NCI-H2029 (cell line): ENCODE measurements at regions not wholly inside any gene's neighbourhood (a gene's known extent, or its start where the extent isn't known, plus 50 kb on each side); places are given as distances from the start of the nearest gene placed in this dataset.
A peak's percentile ranks its signal among the peaks of the same experiment; 100 is the strongest.

Experiments used
- DNase-seq: peaks from one replicate; lab custom pipeline; 2025; lab: John Stamatoyannopoulos, UW

- no peak for DNase-seq
Measured at GRCh38 chr16:5595849-5596248, 498.3 kb upstream of the EEF2KMT start.

DNA sequence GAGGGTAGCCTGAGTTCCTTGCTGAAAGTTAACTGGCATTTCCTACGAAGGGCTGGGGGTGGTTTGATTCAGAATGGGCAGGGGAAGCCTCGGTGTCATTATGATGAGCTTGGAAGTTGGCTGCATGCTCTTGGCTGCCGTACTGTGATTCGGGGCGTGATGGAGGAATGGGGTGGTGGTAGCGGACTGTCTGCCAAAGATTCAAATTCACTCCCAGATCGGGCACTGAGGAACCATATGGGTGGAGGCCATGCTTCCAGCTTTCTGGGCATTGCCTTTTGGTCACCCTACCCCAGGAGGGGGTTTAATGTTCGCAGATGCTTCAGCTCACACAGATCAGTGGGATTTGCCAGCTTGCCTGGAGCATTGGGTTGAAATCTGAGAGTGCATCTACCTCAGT, 492.8 kb upstream of the EEF2KMT start:
- DNase-seq: no peak

DNA sequence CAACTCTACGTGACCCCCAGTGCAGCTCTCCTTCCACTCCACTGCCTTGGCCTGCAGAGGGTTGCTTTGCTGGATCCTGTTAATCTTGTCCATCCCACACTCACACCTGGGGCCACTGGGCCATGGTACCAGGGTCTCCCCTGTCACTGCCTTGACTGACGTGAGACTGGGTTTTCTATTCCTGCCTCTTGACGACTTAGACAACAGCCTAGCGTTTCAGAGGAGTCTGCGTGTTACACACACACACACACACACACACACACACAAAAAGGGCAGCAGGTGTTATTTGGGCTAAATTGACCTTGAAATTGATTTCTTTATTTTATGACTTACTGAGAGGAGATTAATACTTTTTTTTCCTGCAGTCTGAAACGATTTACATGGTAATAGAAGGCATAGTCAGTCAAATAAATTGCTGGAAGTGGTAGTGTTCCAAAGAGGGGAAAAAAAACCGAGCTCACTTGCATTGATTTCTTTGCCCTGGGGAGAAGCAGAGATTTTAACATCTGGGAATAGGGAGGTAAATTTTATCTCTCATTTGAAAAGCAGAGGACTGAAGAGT, 492.3 kb upstream of the EEF2KMT start:
- DNase-seq: no peak

DNA sequence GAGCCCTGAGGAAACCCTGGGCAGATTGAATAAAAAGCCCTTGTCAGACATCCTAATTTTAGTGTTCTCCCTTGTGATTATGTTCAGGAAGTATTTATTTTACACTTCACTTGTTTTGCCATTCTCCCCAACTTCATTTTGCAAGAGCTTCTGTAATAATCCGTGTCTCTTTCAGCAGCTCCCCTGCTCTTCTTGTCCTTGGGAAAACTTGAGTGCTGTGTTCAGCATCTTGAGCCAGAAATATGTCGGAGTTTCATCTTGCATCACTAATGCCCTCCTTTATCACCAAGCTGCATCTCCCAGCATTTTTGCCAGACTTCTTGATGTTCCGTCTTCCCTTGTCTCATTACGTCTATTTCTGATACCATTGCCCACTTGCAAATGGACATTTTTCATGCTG, 486.5 kb upstream of the EEF2KMT start:
- DNase-seq: no peak

DNA sequence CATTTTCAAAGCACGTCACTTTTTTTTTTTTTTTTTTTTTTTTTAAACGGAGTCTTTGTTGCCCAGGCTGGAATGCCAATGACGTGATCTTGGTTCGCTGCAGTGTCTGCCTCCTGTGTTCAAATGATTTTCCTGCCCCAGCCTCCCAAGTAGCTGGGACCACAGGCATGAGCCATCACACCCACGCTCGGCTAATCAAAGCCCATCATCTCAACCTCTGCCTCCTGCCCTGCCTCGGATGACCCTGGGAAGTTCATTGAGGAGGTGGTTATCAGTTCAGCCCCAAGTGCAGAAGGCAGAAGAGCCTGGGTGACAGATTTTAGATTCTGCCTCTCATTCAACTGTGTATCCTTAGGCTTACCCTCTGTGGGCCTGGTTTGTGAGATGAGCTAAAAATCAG, 484.9 kb upstream of the EEF2KMT start:
- no peak for DNase-seq

GRCh38 chr16:5581908-5582307, 484.3 kb upstream of the EEF2KMT start:
- DNase-seq: no peak

DNA sequence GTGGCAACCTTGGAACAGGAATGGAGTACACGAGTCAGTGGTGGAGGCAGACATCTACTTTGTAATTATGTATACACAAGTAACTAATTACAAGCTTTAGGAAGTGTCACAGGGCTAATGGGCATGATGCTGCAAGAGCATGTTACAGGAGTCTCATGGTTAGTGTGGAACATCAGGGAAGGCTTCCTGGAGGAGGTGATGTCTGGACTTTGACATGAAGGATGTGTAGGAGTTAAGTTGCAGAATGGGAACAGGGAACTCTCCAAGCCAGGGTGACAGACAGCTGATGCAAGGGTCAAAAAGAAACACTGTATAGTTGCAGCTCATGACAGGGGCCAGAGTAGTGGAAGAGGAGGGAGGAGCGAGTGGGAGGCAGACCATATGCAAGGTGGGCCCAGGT, 483.8 kb upstream of the EEF2KMT start:
- no peak for DNase-seq

- no peak for DNase-seq
Measured at GRCh38 chr16:5580772-5581171, 483.2 kb upstream of the EEF2KMT start.

GRCh38 chr16:5580296-5580695, 482.7 kb upstream of the EEF2KMT start:
- DNase-seq: peak; percentile 59

GRCh38 chr16:5578980-5579379, 481.4 kb upstream of the EEF2KMT start:
- DNase-seq: no peak

DNA sequence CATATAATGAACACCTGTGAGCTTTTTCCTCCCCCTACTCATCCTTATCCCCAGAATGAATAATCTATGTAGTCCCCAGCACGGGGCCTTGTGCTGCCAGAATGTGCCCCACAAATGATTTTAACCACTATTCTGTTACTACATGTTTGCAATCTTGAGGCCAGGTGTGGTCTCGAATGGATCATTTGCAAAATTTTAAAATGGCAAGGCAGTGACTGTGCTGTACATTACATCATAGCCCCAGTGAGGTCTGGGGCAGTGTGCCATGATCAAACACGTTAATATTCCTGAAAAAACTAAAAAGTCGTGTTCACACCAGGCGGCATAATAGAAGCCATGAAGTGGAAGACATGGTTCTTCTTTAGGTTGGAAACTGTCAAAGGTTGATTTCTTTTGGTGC, 479.9 kb upstream of the EEF2KMT start:
- no peak for DNase-seq

- DNase-seq: peak; percentile 19
Measured at GRCh38 chr16:5575646-5576245, 478.2 kb upstream of the EEF2KMT start.

DNA sequence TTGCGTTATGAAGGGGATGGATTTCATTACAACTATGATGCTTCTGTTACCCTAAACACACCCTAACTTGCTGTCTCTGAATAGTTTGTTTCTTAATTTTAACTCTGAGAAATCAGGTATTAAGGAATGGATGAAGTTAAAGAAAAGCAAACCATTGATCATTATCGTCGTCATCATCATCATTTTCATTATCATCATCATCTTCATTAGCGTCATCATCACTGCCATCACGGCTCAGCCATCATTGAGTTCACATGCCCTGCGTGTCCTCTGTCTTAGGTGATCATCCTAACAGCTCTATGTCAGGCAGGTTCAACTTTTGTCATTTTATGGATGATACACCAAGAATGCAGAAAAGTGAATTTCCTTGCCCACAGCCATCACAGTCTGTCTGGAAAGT, 477.5 kb upstream of the EEF2KMT start:
- no peak for DNase-seq

DNA sequence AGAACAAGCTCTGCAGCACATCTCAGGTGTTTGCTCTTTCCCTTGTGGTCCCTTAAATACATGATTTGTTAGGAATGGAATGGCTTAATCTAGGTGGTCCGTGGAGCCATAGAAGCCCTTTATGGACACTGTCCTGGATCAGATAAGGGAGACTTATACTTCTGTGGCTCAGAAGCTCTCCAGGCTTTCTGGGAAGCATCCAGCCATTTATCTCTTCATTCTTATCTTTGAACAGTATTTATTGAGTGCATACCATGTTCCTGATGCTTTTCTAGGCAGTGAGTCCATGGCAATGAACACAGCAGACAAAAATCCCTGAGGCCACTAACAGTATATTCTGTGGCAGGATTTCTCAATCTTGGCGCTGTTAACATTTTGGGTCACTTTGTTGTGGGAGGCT, 474.5 kb upstream of the EEF2KMT start:
- no peak for DNase-seq

- no peak for DNase-seq
Measured at GRCh38 chr16:5571446-5571845, 473.9 kb upstream of the EEF2KMT start.

DNA sequence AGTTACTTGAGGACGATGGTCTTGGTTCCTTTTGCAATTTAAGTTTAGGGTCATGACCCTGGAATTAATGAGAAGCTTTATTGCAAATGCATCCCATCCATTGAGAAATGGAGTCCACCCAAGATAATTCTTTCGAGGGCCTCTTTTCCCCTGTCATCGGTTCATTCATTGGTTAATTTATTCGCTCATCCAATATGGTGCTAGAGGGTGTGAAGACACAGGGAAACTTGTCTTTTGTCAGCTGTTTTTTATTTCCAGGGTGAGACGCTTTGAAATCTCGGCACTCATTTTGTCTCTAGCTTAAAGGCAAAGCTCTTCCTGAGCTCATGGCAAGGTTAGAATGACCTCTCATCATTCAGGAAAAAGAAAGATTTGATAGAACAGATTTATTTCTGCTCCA, 464.2 kb upstream of the EEF2KMT start:
- DNase-seq: no peak

DNA sequence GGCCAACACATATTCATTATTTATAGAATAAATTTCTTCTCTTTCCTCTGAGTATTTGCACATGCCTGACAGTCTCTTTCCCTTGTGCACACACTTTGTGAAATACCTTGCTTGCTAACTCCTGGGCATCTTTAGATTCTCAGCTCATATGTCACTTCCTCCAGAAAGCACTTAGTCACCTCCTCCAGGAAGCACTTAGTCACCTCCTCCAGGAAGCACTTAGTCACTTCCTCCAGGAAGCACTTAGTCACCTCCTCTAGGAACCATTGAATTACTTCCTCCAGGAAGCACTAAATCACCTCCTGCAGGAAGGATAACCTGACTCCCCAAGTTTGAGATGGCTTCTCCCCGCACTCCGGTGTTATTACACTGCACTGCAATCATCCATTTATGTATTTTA, 462.5 kb upstream of the EEF2KMT start:
- DNase-seq: peak; percentile 8

DNA sequence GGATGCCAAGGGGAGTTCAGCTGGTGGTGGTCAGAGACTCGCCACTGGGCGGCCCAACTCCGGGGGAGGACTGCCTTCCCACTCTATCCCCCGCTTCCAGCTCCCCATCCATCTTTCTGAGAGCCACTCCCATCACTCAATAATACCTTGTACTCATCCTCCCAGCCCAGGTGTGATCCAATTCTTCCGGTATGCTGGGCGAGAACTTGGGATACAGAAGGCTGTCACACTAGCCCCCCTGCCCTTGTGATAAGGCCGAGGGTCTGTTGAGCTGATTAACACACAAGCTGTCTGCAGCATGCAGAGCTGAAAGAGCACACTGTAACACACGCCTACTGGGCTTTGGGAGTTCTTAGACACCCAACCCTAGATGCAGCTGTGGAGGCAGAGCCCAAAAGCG, 460.4 kb upstream of the EEF2KMT start:
- no peak for DNase-seq

DNA sequence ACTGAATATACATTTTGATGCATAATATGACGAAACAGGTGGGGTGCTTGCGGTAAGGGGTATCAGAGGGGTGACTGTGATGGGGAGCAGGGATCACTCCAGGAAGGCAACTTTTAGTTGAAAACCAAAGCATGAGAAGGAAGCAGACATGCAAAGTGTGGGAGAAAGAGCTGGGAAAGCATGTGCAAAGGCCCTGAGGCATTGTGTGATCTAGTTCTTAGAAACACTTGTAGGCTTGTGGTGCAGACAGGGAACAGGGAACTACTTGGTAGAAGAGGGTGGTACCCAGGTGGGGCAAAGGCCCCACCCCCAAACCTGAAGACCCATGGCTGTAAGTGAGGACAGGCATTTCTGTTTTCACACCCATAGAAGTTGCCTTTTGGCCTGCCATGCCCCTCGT, 459.9 kb upstream of the EEF2KMT start:
- no peak for DNase-seq

GRCh38 chr16:5556158-5556810, 458.7 kb upstream of the EEF2KMT start:
- DNase-seq: no peak

GRCh38 chr16:5551909-5552308, 454.3 kb upstream of the EEF2KMT start:
- peak; percentile 4 for DNase-seq

DNA sequence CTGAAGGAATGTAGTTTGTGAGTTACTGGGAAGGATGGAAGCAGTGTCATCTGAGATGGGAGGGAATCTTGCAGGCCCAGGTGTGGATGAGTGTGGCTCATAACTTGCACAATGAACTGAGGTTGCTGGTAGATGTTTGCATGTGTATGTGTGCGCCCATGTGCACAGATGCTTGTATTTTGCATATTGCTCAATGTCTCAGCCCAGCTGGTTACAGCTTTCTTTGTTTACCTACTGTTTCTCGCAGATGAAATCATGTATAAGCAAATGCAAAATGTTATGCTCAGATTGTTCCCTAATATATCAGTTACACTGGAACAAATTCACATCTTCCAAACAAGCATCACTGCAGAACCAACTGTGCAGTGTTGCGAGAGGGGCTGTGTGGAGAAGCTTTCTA, 452.2 kb upstream of the EEF2KMT start:
- no peak for DNase-seq

- no peak for DNase-seq
Measured at GRCh38 chr16:5541356-5541755, 443.8 kb upstream of the EEF2KMT start.

- no peak for DNase-seq
Measured at GRCh38 chr16:5537347-5537746, 439.8 kb upstream of the EEF2KMT start.
